T-cell (primary cell): ENCODE measurements at regions not wholly inside any gene's neighbourhood (a gene's known extent, or its start where the extent isn't known, plus 50 kb on each side); places are given as distances from the start of the nearest gene placed in this dataset.

Source experiments
- ATAC-seq, 4 experiments: fragments of 200-7000 bp in 3 of 4; fragments of 150-1000 bp in 1 of 4; cut with Tn5 transposase; replicated peaks in 1 of 4; 1 replicate in 3 of 4; 2 replicates in 1 of 4; pipeline ENCODE4 v1.10.0; 2021; ENCODE audit warnings: moderate library complexity in 3 of 4, mild to moderate bottlenecking in 2 of 4, moderate number of reproducible peaks in 1 of 4
- CTCF ChIA-PET, 2 donors: fragments of 300-600 bp; sonication (Branson Sonifier 250); formaldehyde crosslinking; loops; one replicate each; lab custom pipeline; 2022; ENCODE audit warnings: antibody characterized with exemption in 2 of 2; lab: Charles Lee
- POLR2A ChIA-PET, 2 donors: fragments of 300-600 bp; sonication (Branson Sonifier 250); formaldehyde crosslinking; loops; one replicate each; lab custom pipeline; 2022; ENCODE audit warnings: antibody characterized with exemption in 2 of 2; lab: Charles Lee
- DNase-seq, 35 experiments: peaks; one replicate each; pipeline versions ENCODE4 v3.0.0 to v3.0.0-alpha.2; 2013 to 2023
- H3K27ac ChIP-seq: one replicate; pipeline ENCODE4 v1.5.1; 2013; ENCODE audit warnings: low read length
- H3K27me3 ChIP-seq, 2 experiments: replicated peaks in 1 of 2; 1 replicate in 1 of 2; 2 replicates in 1 of 2; pipeline versions ENCODE4 v1.6.1 to v1.7.0; 2013; ENCODE audit warnings: low read length in 1 of 2, mixed read lengths in 1 of 2; ENCODE audit not compliant: control insufficient read depth in 2 of 2, insufficient read depth in 2 of 2; ENCODE audit errors: extremely low read depth in 1 of 2
- H3K36me3 ChIP-seq, 2 donors: 1 replicate in 1 of 2; 2 replicates in 1 of 2; pipeline versions ENCODE4 v1.6.1 to v1.7.0; 2013; ENCODE audit warnings: low read length in 1 of 2; ENCODE audit not compliant: control insufficient read depth in 2 of 2, insufficient read depth in 1 of 2; ENCODE audit errors: extremely low read depth in 1 of 2
- H3K4me1 ChIP-seq, 2 experiments: 1 replicate in 1 of 2; 2 replicates in 1 of 2; pipeline versions ENCODE4 v1.6.1 to v1.7.0; 2013; ENCODE audit warnings: low read length in 2 of 2, mixed read lengths in 1 of 2; ENCODE audit not compliant: insufficient read depth in 2 of 2, control insufficient read depth in 1 of 2; ENCODE audit errors: extremely low read depth in 1 of 2
- H3K4me3 ChIP-seq, 2 donors: 1 replicate in 1 of 2; 2 replicates in 1 of 2; pipeline versions ENCODE4 v1.5.1 to v1.7.0; 2013; ENCODE audit warnings: mild to moderate bottlenecking in 2 of 2, low read length in 1 of 2, moderate library complexity in 1 of 2; ENCODE audit not compliant: control insufficient read depth in 1 of 2; ENCODE audit errors: extremely low read depth in 1 of 2
- H3K9me3 ChIP-seq: 2 replicates; pipeline ENCODE4 v1.7.0; 2013
- H3K27ac Mint-ChIP-seq, 2 donors: one replicate each; pipeline ENCODE4 v1.8.0; 2020 to 2021; ENCODE audit warnings: mild to moderate bottlenecking in 2 of 2, mixed read lengths in 2 of 2
- H3K27me3 Mint-ChIP-seq, 2 donors: one replicate each; pipeline ENCODE4 v1.8.0; 2021 to 2022; ENCODE audit warnings: mixed read lengths in 2 of 2
- H3K36me3 Mint-ChIP-seq: one replicate; pipeline ENCODE4 v1.8.0; 2021; ENCODE audit warnings: mixed read lengths
- H3K4me1 Mint-ChIP-seq, 3 donors: one replicate each; pipeline ENCODE4 v1.8.0; 2020 to 2022; ENCODE audit warnings: mixed read lengths in 3 of 3, mild to moderate bottlenecking in 1 of 3
- H3K4me3 Mint-ChIP-seq, 3 donors: one replicate each; pipeline ENCODE4 v1.8.0; 2020 to 2022; ENCODE audit warnings: mild to moderate bottlenecking in 3 of 3, mixed read lengths in 3 of 3, moderate library complexity in 3 of 3
- H3K9me3 Mint-ChIP-seq, 3 donors: one replicate each; pipeline ENCODE4 v1.8.0; 2020 to 2022; ENCODE audit warnings: mixed read lengths in 3 of 3
- WGBS: methylation state at CpG from one replicate; pipeline ENCODE4 v1.1.5; 2013; ENCODE audit warnings: missing lambda C conversion rate; ENCODE audit not compliant: insufficient coverage; 5-methylcytosine and 5-hydroxymethylcytosine counted together

DNA sequence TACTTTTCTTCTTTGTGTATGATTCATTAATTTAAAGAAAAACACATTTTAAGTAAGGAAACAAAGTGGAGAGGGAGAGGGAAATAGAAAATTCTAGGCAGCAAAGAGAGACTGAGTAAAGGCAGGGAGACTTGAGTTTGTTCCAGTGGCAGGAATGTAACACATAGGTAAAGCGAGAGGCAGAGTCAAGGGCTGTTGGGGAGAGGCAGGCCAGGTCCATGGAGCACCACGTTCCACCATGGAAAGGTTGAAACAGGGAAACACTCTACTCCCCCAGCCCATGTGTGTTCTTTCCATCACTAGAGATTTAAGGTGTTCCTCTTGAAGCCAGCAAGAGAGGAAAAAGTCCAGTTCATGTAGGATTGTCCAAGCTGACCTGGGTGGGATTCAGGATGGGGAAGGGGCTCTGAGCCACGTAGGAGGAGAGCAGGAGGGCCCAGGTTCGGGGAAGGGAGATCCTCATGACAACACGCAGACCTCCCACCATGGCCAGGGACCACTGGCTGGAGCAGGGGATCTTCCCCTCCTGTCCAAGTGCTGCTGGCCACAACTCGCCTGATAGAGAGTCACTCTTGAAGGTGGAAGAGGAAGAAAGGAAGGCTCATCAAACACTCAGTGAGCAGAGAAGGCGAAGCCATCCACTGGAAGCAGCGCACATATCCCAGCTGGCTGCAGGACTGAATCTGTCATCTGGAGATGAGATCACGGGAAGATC lies 666.4 kb upstream of the MKI67 start:
- ChIA-PET POLR2A (no interaction called here), CTCF (no interaction called here)
- H3K4me1 Mint-ChIP-seq: no peaks in the 10 kb centered on the region
- Histone ChIP-seq H3K36me3 (no peaks in the 10 kb centered on the region), H3K9me3 (no peaks in the 10 kb centered on the region), H3K27me3 (no peaks in the 10 kb centered on the region), H3K4me1 (no peaks in the 10 kb centered on the region), H3K4me3 (no peak overlapping the region), H3K27ac (no peak overlapping the region)
- H3K4me3 Mint-ChIP-seq: no peak overlapping the region
- H3K36me3 Mint-ChIP-seq: no peaks in the 10 kb centered on the region
- ATAC-seq: no peak
- H3K27ac Mint-ChIP-seq: no peak overlapping the region
- 75% methylated on average over 2 of the region's 9 CpGs for WGBS
- peaks cover 2 to 6% of the 10 kb centered on the region in 2 donors for H3K27me3 Mint-ChIP-seq
- H3K9me3 Mint-ChIP-seq: peaks cover 0 to 4% (median 0%) of the 10 kb centered on the region in 3 donors
- DNase-seq: no peak

- ATAC-seq: no peak
- Histone ChIP-seq H3K27ac (no peak overlapping the region), H3K9me3 (no peaks in the 10 kb centered on the region), H3K4me1 (no peaks in the 10 kb centered on the region), H3K36me3 (no peaks in the 10 kb centered on the region), H3K27me3 (peaks cover 0 to 3% of the 10 kb centered on the region in 2 experiments), H3K4me3 (no peak overlapping the region)
- Mint-ChIP-seq H3K27ac (no peak overlapping the region), H3K36me3 (no peaks in the 10 kb centered on the region), H3K4me3 (no peak overlapping the region), H3K27me3 (peaks cover 2 to 3% of the 10 kb centered on the region in 2 donors), H3K4me1 (no peaks in the 10 kb centered on the region), H3K9me3 (peaks cover 0 to 4% (median 0%) of the 10 kb centered on the region in 3 donors)
- WGBS: 80% methylated on average over 7 of the region's 10 CpGs
- no peak for DNase-seq
- ChIA-PET CTCF (no interaction called here), POLR2A (no interaction called here)
Measured at GRCh38 chr10:128793726-128794655, 667.8 kb upstream of the MKI67 start.

GRCh38 chr10:128796396-128796912 lies 670.2 kb upstream of the MKI67 start:
- Mint-ChIP-seq H3K4me1 (no peaks in the 10 kb centered on the region), H3K4me3 (no peak overlapping the region), H3K27ac (no peak overlapping the region), H3K36me3 (no peaks in the 10 kb centered on the region), H3K27me3 (no peaks in the 10 kb centered on the region), H3K9me3 (peaks cover 0 to 4% (median 0%) of the 10 kb centered on the region in 3 donors)
- peaks cover 0 to 3% of the 10 kb centered on the region in 2 experiments for H3K27me3 ChIP-seq
- no peak overlapping the region for H3K4me3 ChIP-seq
- ChIA-PET CTCF (no interaction called here), POLR2A (no interaction called here)
- H3K27ac ChIP-seq: no peak overlapping the region
- no peak for ATAC-seq
- DNase-seq: no peak
- no peaks in the 10 kb centered on the region for H3K36me3 ChIP-seq
- no peaks in the 10 kb centered on the region for H3K9me3 ChIP-seq
- 75% methylated on average over 3 of the region's 3 CpGs for WGBS
- no peaks in the 10 kb centered on the region for H3K4me1 ChIP-seq

GRCh38 chr10:128802062-128802461 lies 665.0 kb upstream of the MGMT start:
- Histone ChIP-seq H3K36me3 (no peaks in the 10 kb centered on the region), H3K27ac (no peak overlapping the region), H3K4me1 (no peaks in the 10 kb centered on the region), H3K27me3 (peaks cover 0 to 3% of the 10 kb centered on the region in 2 experiments), H3K4me3 (no peak overlapping the region), H3K9me3 (no peaks in the 10 kb centered on the region)
- Mint-ChIP-seq H3K36me3 (no peaks in the 10 kb centered on the region), H3K27ac (no peak overlapping the region), H3K4me1 (no peaks in the 10 kb centered on the region), H3K4me3 (no peak overlapping the region), H3K9me3 (no peaks in the 10 kb centered on the region), H3K27me3 (peaks cover 0 to under 1% of the 10 kb centered on the region in 2 donors)
- no peak for DNase-seq
- 70% methylated on average over 2 of the region's 4 CpGs for WGBS
- ATAC-seq: no peak
- CTCF ChIA-PET: no interaction called here
- POLR2A ChIA-PET: no interaction called here

DNA sequence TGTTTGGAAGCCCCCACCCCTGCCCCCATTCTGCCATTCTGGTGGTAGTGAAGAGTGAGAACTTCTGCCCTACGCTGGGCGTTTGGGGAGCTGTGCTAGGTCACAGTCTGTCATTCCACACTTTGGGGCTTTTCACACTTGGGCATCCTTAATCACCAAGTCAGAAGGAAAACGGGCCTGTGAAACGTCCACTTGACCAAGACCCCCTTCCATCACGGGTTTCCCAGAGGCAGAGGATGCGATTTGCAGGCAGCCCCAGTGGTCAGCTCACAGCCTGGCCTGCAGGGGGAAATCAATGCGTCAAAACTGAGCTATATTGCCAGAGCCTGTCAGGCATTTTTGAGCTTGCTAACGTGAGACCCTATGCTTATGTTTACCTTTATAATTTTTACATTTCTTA lies 663.3 kb upstream of the MGMT start:
- no peaks in the 10 kb centered on the region for H3K4me1 Mint-ChIP-seq
- H3K4me3 Mint-ChIP-seq: no peak overlapping the region
- DNase-seq (no peak), ATAC-seq (no peak)
- H3K4me1 ChIP-seq: no peaks in the 10 kb centered on the region
- H3K27ac Mint-ChIP-seq: no peak overlapping the region
- no peak overlapping the region for H3K4me3 ChIP-seq
- 34% methylated on average over 3 of the region's 8 CpGs for WGBS
- no peaks in the 10 kb centered on the region for H3K36me3 ChIP-seq
- H3K9me3 ChIP-seq: no peaks in the 10 kb centered on the region
- ChIA-PET CTCF (no interaction called here), POLR2A (no interaction called here)
- H3K27me3 Mint-ChIP-seq: peaks cover 0 to 4% of the 10 kb centered on the region in 2 donors
- H3K27me3 ChIP-seq: peaks cover 0 to 3% of the 10 kb centered on the region in 2 experiments
- no peak overlapping the region for H3K27ac ChIP-seq
- H3K9me3 Mint-ChIP-seq: no peaks in the 10 kb centered on the region
- no peaks in the 10 kb centered on the region for H3K36me3 Mint-ChIP-seq

DNA sequence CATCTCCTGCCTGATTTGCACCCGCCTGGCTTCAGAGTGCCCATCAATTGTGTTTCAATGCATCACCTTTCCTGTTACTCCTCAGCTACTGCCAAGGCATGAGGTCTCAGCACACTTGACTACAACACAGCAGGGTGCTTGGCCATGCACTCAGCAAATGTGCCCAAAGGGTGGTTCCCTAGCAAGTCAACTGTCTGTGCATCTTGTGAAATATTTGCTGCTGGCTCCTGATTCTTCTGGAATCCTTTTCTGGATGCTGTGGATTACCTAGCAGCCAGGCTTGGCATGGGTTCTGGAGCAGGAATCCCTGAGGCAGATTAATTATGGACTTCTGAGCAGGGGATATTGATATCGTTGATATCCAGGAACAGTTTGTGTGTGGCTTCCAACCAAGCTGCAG lies 662.6 kb upstream of the MGMT start:
- Mint-ChIP-seq H3K36me3 (no peaks in the 10 kb centered on the region), H3K4me3 (no peak overlapping the region), H3K27ac (no peak overlapping the region), H3K27me3 (peaks cover 0 to 4% of the 10 kb centered on the region in 2 donors), H3K9me3 (no peaks in the 10 kb centered on the region), H3K4me1 (no peaks in the 10 kb centered on the region)
- POLR2A ChIA-PET: no interaction called here
- DNase-seq: no peak
- no peak overlapping the region for H3K4me3 ChIP-seq
- no peaks in the 10 kb centered on the region for H3K36me3 ChIP-seq
- CTCF ChIA-PET: no interaction called here
- WGBS: 85% methylated on average over 2 of the region's 2 CpGs
- no peak for ATAC-seq
- no peaks in the 10 kb centered on the region for H3K9me3 ChIP-seq
- no peak overlapping the region for H3K27ac ChIP-seq
- no peaks in the 10 kb centered on the region for H3K4me1 ChIP-seq
- H3K27me3 ChIP-seq: peaks cover 0 to 3% of the 10 kb centered on the region in 2 experiments
